ENCODE measurements at regions not wholly inside any gene's neighbourhood (a gene's known extent, or its start where the extent isn't known, plus 50 kb on each side); places are given as distances from the start of the nearest gene placed in this dataset.
"Not testable (repeated sequence)": the region's sequence is repeated elsewhere in the genome, so short reads cannot be mapped to it uniquely, and the experiment has no call there.

DNA sequence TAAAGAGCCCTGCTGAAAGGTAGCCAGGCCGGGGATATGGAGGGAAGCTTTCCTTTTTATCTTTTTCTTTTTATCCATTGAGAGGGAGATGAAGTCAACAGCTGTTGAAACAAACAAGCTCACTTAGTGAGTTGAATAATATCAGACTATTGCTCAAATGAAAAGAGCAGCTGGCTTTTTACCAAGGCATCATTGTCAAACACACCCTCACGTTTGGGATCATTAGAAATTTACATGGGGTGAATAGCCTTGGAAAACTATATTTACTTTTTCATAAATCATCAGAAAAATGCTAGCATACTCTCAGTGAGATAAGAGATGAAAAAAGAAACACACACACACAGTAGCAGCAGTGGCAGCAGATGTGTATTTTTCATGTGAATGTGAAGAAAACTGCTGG is 71.5 kb upstream of the HNMT start:
- peak; percentile 5 to 15 for DNase-seq

DNA sequence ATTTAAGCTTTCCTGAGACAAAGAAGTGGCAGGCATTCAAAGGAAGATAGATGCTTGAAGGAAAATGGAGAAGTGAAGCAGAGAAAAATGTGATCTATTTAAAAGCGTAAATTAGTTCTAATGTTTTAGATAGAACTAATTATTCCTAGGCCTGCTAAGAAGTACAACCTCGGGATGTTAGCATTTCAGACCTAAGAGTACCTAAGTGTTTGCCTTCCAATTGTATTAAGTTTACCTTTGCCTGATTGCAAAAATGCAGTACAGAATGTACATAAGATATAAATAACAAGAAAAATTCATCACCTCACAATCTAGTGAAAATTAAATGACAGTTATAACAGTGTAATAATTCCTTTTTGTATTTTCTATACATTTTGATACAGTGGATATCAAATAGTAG is 71.1 kb upstream of the HNMT start:
- no peak for DNase-seq

DNA sequence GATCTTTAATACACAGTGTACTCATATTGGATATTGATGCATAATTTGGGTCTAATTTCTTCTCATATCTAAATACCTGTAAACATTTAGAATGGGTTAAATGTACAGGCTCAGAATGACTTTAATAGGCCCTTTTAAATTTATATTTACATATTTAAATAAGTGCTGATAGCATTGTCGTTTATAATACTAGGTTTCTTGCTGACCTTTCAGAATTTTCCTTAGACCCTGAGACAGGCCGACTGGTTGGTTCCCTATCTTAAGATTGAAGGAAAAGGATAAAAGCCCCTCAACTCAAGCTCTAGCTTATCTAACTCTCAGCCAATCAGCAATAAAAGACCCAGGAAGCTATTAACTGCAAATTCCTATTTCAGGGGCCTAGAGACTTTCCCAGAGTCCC is 67.8 kb upstream of the HNMT start:
- DNase-seq, result no peak

DNA sequence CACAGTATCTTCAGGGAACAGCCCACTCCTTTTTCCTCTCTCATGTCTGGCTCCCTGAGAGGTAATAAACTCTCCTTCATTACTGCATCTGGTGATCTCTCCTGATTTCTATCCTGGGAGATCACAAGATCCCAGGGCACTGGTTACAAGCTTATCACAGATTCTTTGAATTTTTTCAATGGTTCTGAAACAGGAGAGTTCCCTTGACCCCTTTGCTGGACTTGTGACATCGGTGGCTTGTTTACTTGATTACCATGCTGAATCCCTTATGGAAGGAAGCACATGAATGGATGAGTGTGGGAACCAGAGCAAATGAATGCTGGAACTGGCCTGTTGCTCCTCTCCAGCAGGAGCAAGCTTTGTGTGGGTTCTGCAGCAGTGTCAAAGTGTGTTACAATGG is 67.2 kb upstream of the HNMT start:
- DNase-seq, result no peak

DNA sequence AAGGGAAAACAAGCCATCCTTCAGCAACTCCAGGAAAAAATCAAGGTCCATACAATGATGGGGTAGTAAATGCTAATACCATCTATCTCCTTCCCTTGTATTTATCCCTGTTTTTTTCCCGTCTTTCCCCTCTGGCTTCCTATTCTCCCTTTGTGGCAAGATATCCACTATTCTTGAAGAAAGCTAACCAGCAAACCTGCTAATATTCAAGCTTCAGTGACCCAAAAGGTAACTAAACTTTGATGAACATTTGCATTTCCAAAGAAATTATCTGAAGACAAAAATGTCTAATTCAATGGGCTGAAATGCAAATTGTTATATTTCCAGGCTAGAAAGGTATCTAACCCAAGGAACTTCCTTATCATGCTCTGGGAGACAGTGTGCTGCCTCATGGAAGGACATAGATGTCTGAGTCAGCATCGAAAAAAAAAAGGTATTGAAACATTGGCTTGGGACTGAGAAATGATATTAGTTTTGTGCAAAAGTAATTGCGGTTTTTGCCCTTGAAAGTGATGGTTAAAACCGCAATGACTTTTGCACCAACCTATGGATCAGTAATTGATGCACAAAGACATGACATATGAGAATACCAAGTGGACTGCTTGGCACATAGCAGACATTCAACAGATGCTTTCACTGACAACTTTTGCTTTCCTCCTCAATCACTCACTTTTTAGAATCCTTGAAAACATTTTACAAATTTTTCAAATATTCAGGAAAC is 63.7 kb upstream of the HNMT start:
- no peak for DNase-seq

DNA sequence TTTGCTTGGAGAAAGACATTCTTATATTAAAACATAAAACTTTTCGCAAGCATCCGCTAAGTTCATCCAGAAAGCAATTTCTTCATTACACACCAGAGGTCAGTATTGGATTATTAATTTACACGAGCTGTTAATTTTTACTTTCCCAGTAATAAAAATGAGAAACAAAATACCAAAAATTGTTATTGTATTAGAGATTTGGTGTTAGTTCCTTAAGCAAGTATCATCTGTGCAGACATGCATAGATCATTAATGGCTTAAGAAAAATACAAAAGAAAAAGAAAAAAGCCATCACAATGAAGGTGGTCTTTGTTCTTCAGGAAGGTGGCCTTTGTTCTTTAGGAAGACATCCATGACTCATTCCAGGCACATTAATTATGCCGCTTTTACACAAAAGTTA is 53.6 kb upstream of the HNMT start:
- peak in 1 of 2 experiments; percentile 40 for DNase-seq

DNA sequence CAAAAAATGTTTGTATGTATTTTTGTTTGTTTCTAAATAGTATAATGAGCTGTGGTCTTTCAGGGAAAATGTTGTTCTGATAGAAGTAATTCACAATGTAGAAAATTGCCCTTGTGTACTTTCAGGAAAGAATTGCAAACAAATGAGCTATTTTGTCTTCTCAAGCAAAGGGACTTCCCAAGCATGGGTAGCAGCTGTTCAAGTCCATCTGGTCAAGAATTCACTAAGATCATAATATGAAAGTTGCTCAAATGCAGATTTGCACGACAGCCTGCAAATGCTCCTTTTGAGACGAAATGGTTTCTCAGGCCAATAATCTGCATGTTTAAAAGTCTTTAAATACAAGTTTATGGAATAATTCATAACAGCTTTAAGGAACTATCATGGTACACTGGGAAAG is 51.9 kb upstream of the HNMT start:
- DNase-seq, result no peak

DNA sequence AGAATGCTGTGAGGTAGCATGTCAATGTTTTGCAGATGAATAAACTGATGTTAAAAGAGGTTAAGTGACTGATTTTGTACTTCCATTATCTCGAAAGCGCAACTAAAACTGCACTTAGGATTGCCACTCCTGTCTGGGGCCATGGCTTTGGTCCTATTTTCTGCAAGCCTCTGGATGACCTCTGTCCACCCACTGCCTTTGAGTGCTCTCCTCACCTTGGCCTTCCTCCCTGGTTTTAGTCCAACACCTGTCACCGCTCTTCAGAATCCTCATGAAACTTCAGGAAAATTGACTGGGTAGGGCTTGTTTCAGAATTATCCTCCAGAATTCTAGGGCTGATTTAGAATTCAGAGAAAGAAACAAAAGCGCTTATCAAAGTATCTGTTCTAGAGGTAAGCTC is 51.1 kb upstream of the HNMT start:
- no peak for DNase-seq

DNA sequence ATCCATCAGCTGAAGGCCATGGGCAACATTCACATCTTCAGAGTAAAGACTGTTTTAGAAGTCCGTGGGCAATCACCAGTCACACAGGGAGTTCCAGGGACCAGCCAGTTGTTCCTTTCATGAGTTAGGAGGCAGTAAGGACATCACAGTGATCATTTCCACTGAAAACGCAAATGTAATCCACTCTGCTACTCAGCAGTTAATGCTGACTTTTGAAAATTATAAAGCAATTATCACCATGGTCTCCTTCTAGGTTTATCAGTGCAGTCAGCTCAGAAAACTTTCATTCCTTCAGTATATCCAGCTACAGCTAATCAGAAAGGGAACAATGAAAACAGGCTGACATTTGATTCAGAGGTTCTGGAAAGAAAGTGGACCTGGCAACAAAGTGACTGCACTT is 50.6 kb upstream of the HNMT start:
- DNase-seq, result not testable (repeated sequence)
